ENCODE measurements at regions not wholly inside any gene's neighbourhood (a gene's known extent, or its start where the extent isn't known, plus 50 kb on each side); places are given as distances from the start of the nearest gene placed in this dataset.

DNA sequence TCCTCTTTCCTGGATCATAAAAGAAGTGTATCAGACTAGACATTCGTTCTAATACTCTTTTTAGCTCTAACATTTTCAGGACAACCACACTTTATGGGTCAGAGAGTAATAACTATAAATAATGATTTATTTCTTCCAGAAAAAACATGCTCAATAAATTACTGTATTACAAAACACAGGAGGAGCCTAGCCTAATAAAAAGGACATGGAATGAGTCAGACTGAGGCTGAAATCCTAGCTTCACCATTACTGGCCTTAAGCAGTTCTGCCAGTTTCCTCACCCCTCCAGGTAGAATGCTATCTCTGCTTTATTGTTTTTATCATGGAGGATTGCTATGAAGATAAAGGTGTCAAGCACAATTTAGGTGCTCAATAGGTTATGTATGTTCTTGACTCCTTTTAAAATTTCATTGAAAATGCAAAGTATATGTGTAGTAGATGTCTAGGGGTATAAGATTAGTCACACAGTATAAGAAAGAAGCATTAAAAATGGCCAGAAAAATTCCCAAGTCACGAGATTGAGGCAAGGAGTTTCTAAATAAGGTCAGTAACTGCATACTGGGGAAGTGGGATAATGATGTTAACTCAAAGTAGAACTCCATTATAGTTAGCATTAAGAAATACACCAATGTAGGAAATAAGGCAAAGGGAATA, 105.5 kb upstream of the NEUROD1 start:
- TF ChIP-seq GATA2 (IDR thresholded peaks at IDR 0.05; ENCODE audit: low read depth, low read length) (no peak), GATA3 (IDR thresholded peaks at IDR 0.05; ENCODE audit: low read depth, low read length) (no peak)
